Activated T-helper 17 cell treated with anti-CD3 and anti-CD28 coated beads, Interleukin-2, amount 50 U/mL, for 72 hours (primary cell): ENCODE measurements at regions not wholly inside any gene's neighbourhood (a gene's known extent, or its start where the extent isn't known, plus 50 kb on each side); places are given as distances from the start of the nearest gene placed in this dataset.
"Not testable (repeated sequence)": the region's sequence is repeated elsewhere in the genome, so short reads cannot be mapped to it uniquely, and the experiment has no call there.

Experiments used
- ATAC-seq: fragments of 150-1000 bp; cut with Tn5 transposase; replicated peaks from 2 replicates; pipeline ENCODE4 v1.10.0; 2021; ENCODE audit warnings: mild to moderate bottlenecking, moderate library complexity
- H3K27ac Mint-ChIP-seq: one replicate; pipeline ENCODE4 v1.8.0; 2022; ENCODE audit warnings: mixed read lengths
- H3K27me3 Mint-ChIP-seq: one replicate; pipeline ENCODE4 v1.8.0; 2022; ENCODE audit warnings: mixed read lengths
- H3K36me3 Mint-ChIP-seq: one replicate; pipeline ENCODE4 v1.8.0; 2022; ENCODE audit warnings: low read depth, mild to moderate bottlenecking, mixed read lengths
- H3K4me1 Mint-ChIP-seq: one replicate; pipeline ENCODE4 v1.8.0; 2022; ENCODE audit warnings: mixed read lengths
- H3K4me3 Mint-ChIP-seq: one replicate; pipeline ENCODE4 v1.8.0; 2022; ENCODE audit warnings: mild to moderate bottlenecking, mixed read lengths
- H3K9me3 Mint-ChIP-seq: one replicate; pipeline ENCODE4 v1.8.0; 2022; ENCODE audit warnings: mixed read lengths

DNA sequence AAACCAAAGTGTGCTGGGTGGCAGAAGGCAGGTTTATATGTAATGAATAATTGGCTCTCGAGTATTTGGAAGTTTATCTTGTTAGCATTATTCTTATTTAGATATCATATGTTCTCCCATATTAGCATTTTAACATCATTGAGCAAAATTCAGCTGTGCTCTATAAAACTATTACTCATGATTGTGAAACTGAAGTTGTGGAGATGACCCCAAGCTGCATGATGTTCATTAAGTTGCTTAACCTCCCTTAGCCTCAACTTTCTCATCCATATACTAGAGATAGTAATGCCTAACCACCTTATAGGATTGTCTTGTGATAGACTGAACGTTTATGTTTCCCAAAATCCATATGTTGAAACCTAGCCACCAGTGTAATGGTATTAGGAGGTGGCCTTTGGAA lies 346.3 kb downstream of the SATB2 start:
- peaks cover 3% of the 10 kb centered on the region for H3K9me3 Mint-ChIP-seq
- peaks cover 3% of the 10 kb centered on the region for H3K27me3 Mint-ChIP-seq
- no peaks in the 10 kb centered on the region for H3K36me3 Mint-ChIP-seq
- no peak overlapping the region for H3K4me3 Mint-ChIP-seq
- no peak overlapping the region for H3K27ac Mint-ChIP-seq
- no peak for ATAC-seq
- no peaks in the 10 kb centered on the region for H3K4me1 Mint-ChIP-seq

DNA sequence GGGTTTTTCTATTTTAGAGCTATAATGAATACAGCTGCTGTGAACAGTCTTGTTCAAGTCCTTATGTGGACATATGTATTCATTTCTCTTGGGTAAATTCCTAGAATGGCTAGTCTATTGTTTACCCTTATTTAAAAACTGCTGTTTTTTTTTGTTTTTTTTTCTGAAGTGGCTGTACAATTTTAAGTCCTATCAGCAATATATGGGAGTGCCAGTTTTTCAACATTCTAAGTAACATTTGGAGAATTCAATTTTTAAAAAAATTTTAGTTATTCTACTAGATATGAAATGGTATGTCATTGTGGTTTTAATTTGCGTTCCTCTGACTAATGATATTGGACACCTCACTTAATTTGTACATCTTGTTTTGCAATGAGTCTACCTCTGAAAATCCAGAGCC lies 349.7 kb downstream of the SATB2 start:
- no peaks in the 10 kb centered on the region for H3K36me3 Mint-ChIP-seq
- no peak for ATAC-seq
- no peak overlapping the region for H3K27ac Mint-ChIP-seq
- H3K27me3 Mint-ChIP-seq, result peaks cover 3% of the 10 kb centered on the region
- H3K9me3 Mint-ChIP-seq, result peaks cover 3% of the 10 kb centered on the region
- H3K4me3 Mint-ChIP-seq, result no peak overlapping the region
- H3K4me1 Mint-ChIP-seq, result no peaks in the 10 kb centered on the region

DNA sequence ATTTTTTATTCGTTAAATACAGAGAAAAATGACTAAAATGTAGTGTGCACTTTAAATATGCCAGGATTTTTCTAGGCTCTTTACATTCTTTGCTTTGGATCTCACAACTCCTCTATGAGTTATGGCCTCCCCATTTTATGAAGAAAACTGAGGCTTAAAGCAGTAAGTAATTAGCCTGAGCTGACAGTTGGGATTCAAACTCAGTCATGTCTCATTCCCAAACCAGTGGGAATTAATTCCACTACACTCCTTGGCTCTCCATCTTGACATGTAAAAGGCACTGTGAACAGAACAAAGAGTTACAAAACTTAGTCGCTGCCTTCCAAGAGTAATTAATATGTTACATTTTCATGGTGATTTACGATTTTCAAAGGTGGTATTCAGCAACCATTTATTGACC lies 351.9 kb downstream of the SATB2 start:
- no peaks in the 10 kb centered on the region for H3K36me3 Mint-ChIP-seq
- no peak overlapping the region for H3K27ac Mint-ChIP-seq
- H3K4me3 Mint-ChIP-seq, result no peak overlapping the region
- H3K4me1 Mint-ChIP-seq, result no peaks in the 10 kb centered on the region
- ATAC-seq, result no peak
- H3K9me3 Mint-ChIP-seq, result no peaks in the 10 kb centered on the region
- H3K27me3 Mint-ChIP-seq, result no peaks in the 10 kb centered on the region

- Mint-ChIP-seq H3K9me3 (no peaks in the 10 kb centered on the region), H3K4me1 (no peaks in the 10 kb centered on the region), H3K27me3 (no peaks in the 10 kb centered on the region), H3K27ac (no peak overlapping the region), H3K4me3 (no peak overlapping the region), H3K36me3 (no peaks in the 10 kb centered on the region)
- no peak for ATAC-seq
Measured at GRCh38 chr2:199101487-199101886, 356.3 kb downstream of the SATB2 start.

DNA sequence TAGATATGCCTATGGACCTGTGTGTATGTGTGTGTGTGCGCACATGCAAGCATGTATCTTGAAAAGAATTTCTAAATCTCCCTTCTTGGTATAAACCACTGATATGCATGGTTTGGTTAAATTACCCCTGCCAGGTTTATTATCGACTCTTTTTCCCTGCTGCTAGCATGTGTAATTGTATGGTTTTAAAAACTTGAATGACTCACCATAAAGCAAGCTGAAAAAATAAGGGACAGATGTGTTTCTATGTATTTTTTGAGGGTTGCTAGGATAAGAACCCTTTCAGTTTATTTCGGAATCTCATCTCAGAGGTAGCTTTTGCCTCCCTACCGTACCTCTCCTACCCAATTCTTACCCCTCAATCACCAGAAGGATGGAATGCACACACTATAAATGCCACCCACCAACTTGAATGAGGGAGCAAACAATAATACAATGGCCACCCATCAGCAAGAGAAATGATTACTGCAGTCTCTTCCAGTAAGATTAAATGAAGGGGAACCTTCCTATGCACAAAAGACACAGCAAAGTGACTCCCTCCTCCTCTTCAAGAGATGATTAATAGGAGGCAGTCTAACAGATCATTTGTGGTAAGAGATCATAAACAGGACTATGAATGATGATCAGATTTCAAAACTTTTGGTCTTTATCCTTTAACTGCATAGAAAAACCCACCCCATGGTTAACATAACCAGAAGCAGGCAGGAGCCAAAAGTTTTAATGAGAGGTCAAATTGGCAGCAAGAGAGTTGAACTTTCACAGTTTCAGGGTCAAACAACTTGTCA lies 357.2 kb downstream of the SATB2 start:
- no peak overlapping the region for H3K27ac Mint-ChIP-seq

DNA sequence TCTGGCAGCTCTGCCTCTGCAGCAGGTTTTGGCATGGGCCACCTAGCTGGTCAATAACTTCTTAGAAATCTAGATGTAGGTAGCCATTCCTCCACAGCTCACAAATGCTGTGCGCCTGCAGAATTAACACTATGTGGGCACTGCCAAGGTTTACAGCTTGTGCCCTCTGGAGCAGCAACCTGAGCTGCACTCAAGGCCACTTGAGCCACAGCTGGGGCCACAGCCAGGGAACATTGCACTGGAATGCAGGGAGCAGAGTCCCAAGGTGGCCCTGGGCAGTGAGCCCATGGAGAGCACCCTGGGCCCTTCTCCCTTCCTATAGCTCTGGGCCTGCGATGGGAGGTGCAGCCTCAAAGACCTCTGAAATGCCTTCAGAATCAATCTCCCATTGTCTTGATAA lies 365.3 kb downstream of the SATB2 start:
- Mint-ChIP-seq H3K36me3 (no peaks in the 10 kb centered on the region), H3K4me3 (no peak overlapping the region), H3K9me3 (no peaks in the 10 kb centered on the region), H3K27ac (no peak overlapping the region), H3K4me1 (no peaks in the 10 kb centered on the region), H3K27me3 (no peaks in the 10 kb centered on the region)
- no peak for ATAC-seq

More for the DNA sequence above, 357.2 kb downstream of the SATB2 start:
- Mint-ChIP-seq H3K4me1 (no peaks in the 10 kb centered on the region), H3K4me3 (no peak overlapping the region), H3K27me3 (no peaks in the 10 kb centered on the region), H3K36me3 (no peaks in the 10 kb centered on the region), H3K9me3 (no peaks in the 10 kb centered on the region)
- no peak for ATAC-seq

- H3K27ac Mint-ChIP-seq, result no peak overlapping the region
- no peaks in the 10 kb centered on the region for H3K4me1 Mint-ChIP-seq
- H3K36me3 Mint-ChIP-seq, result no peaks in the 10 kb centered on the region
- H3K9me3 Mint-ChIP-seq, result peaks cover 3% of the 10 kb centered on the region
- ATAC-seq, result no peak
- H3K27me3 Mint-ChIP-seq, result no peaks in the 10 kb centered on the region
- H3K4me3 Mint-ChIP-seq, result no peak overlapping the region
Measured at GRCh38 chr2:199085261-199085660, 372.5 kb downstream of the SATB2 start.

DNA sequence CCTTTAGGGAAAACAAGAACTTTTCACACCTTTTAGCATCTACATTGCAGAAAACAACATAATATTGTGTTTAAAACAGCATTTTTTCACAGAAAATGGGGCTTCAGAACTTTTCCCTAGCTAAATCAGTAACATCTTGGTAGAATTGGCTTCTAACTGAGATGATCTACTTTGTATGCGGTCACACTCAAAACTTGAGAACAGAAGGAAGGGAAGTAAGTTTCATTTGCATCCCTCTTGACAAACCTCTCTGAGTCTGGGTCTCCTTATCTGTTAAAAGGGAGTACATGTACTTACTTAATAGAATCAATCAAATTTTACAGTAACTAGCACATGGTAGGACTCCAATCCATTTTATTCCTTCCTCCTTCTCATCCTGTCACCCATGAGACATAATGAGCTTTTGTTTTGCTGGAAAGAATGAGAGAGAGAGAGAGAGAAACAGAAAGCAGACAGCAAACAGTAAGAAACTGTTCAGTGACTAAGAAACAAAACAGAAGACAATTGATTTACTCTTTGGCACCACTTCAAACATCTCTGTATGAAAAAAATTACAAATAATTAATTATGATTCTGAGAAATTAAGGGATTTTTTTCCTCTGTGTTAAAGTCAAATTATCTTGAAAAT lies 387.3 kb downstream of the SATB2 start:
- H3K27me3 Mint-ChIP-seq, result no peaks in the 10 kb centered on the region
- no peak overlapping the region for H3K4me3 Mint-ChIP-seq
- no peak for ATAC-seq
- no peaks in the 10 kb centered on the region for H3K36me3 Mint-ChIP-seq
- peaks cover 4% of the 10 kb centered on the region for H3K9me3 Mint-ChIP-seq
- H3K27ac Mint-ChIP-seq, result no peak overlapping the region
- no peaks in the 10 kb centered on the region for H3K4me1 Mint-ChIP-seq

DNA sequence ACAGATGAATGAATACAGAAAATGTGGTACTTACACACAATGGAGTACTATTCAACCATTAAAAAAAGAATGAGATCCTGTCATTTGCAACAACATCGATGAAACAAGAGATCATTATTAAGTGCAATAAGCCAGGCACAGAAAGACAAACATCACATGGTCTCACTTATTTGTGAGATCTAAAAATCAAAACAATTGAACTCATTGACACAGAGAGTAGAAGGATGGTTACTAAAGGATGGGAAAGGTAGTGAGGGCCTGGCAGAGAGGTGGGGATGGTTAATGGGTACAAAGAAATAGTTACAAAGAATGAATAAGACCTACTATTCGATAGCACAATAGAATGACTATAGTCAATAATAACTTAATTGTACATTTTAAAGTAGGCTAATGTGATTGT lies 393.5 kb downstream of the SATB2 start:
- Mint-ChIP-seq H3K9me3 (peaks cover 7% of the 10 kb centered on the region), H3K36me3 (no peaks in the 10 kb centered on the region), H3K4me1 (no peaks in the 10 kb centered on the region), H3K4me3 (no peak overlapping the region), H3K27ac (no peak overlapping the region), H3K27me3 (no peaks in the 10 kb centered on the region)
- ATAC-seq, result no peak

- Mint-ChIP-seq H3K36me3 (no peaks in the 10 kb centered on the region), H3K27ac (no peak overlapping the region), H3K4me1 (no peaks in the 10 kb centered on the region), H3K27me3 (no peaks in the 10 kb centered on the region), H3K4me3 (no peak overlapping the region), H3K9me3 (peaks cover 7% of the 10 kb centered on the region)
- ATAC-seq, result no peak
Measured at GRCh38 chr2:199057936-199058335, 399.8 kb downstream of the SATB2 start.

GRCh38 chr2:199055336-199055735 lies 402.4 kb downstream of the SATB2 start:
- Mint-ChIP-seq H3K36me3 (no peaks in the 10 kb centered on the region), H3K4me1 (no peaks in the 10 kb centered on the region), H3K9me3 (no peaks in the 10 kb centered on the region), H3K27ac (no peak overlapping the region), H3K27me3 (no peaks in the 10 kb centered on the region), H3K4me3 (no peak overlapping the region)
- ATAC-seq, result no peak

DNA sequence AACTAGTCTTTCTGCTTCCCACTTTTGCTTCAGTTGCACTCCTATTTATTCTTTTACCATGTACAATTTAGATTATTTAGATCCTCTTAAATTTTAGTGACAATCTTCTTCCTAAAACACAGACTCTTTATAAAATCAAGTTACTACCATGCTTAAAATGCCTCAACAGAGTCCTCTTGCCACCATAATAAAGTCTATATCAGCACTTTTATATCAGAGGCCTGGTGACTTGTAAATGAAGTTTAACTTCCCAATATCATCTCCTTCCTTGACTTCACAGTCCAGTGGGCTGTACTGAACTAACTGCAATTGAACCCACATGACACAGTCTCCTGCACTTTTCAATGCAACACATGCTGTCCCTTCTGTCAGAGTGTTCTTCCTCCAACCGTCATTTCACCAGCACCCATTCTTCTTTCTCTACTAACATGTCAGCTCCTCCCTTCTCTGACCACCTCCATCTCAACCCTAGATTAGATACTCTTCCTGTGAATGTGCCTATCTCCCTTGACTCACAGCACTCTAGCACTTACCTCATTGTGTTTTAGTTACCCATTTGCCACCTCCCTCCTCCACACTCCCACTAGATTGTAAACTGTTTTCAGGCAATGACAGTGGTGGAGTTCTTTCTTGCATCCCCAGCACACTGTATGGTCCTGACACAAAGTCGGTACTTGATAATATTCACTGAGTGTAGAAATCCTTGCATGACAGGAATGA lies 414.9 kb downstream of the SATB2 start:
- no peak overlapping the region for H3K27ac Mint-ChIP-seq
- H3K4me1 Mint-ChIP-seq, result no peaks in the 10 kb centered on the region
- no peak overlapping the region for H3K4me3 Mint-ChIP-seq
- H3K36me3 Mint-ChIP-seq, result no peaks in the 10 kb centered on the region
- no peaks in the 10 kb centered on the region for H3K27me3 Mint-ChIP-seq
- H3K9me3 Mint-ChIP-seq, result no peaks in the 10 kb centered on the region
- no peak for ATAC-seq

GRCh38 chr2:199040522-199040921 lies 417.2 kb downstream of the SATB2 start:
- Mint-ChIP-seq H3K27me3 (no peaks in the 10 kb centered on the region), H3K9me3 (no peaks in the 10 kb centered on the region), H3K4me3 (no peak overlapping the region), H3K4me1 (no peaks in the 10 kb centered on the region), H3K36me3 (no peaks in the 10 kb centered on the region), H3K27ac (no peak overlapping the region)
- no peak for ATAC-seq

GRCh38 chr2:199033761-199034160 lies 424.0 kb downstream of the SATB2 start:
- ATAC-seq, H3K9me3 Mint-ChIP-seq, H3K4me3 Mint-ChIP-seq, H3K36me3 Mint-ChIP-seq, H3K4me1 Mint-ChIP-seq, H3K27ac Mint-ChIP-seq, H3K27me3 Mint-ChIP-seq: not testable (repeated sequence)

- Mint-ChIP-seq H3K4me3 (no peak overlapping the region), H3K27ac (no peak overlapping the region), H3K36me3 (no peaks in the 10 kb centered on the region), H3K27me3 (no peaks in the 10 kb centered on the region), H3K9me3 (no peaks in the 10 kb centered on the region), H3K4me1 (no peaks in the 10 kb centered on the region)
- no peak for ATAC-seq
Measured at GRCh38 chr2:199025146-199025545, 432.6 kb downstream of the SATB2 start.
